Head of caudate nucleus (tissue), 42 donors: ENCODE measurements at regions not wholly inside any gene's neighbourhood (a gene's known extent, or its start where the extent isn't known, plus 50 kb on each side); places are given as distances from the start of the nearest gene placed in this dataset.
"Not testable (repeated sequence)": the region's sequence is repeated elsewhere in the genome, so short reads cannot be mapped to it uniquely, and the experiment has no call there.

Experiments
- DNase-seq, 42 donors: peaks; one replicate each; pipeline versions ENCODE4 v3.0.0 to v3.0.0-alpha.2; 2020 to 2021; ENCODE audit warnings: mixed read lengths in 7 of 42
- intact Hi-C: fragments of 100-400 bp; cut with DNase I; formaldehyde crosslinking; loops from one replicate; pipeline ENCODE4 v1.15.0; 2022

DNA sequence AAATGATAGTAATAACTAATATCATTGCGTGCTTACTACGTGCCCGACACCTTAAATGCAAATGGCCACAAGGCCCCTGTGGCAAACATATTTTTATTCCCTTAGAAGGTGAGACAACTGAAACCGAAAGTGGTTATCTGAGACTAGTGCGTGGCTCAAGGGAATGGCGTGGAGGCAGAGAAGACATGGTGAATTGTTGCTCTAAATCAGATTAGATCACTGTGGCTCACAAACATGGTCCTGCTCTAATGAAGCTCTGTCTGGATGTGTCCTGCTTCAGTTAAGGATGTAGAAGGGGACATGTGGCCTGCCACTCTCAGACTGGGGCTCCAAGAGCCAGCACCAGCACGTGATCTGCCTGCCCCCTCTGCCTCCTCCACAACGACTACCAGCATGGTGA, 124.2 kb upstream of the GMDS start:
- DNase-seq: no peak

DNA sequence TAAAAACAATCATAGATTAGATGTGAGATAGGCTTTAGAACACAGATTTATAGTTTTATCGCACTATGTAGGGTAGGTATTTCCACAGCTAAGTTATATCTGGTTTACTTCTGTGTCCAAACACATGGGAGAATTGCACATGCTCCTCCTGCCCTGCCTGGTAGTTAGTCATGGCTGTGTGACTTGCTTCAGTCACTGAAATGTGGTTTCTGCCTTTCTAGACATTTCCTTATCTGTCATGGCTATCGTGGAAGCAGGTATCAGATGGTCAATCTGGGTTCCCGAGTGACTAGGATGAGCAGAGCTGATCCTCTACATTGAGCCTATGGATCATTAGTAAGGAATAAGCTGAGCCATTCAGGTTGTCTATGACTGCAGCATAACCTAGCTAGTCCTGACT, 117.8 kb upstream of the GMDS start:
- intact Hi-C loops: no loop called here
- no peak for DNase-seq

More for the DNA sequence above, 124.2 kb upstream of the GMDS start:
- intact Hi-C loops: no loop called here

DNA sequence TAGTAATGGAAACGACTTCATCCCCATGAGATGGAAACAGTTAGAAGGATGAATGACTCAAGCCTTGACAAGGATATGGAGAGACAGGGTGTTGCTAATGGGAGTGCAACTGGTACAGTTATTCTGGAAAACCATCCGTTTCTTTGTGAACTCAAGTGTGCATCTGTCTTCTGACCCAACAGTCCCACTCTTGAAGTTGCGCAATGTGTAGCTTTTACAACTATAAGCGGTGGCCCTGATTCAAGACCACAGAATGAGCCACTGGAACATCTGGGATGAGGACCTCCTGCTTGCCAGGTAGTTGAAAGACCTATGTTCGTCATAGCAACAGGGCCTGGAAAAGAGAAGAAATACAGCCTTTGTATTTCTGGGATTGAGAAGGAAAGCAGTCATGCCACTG, 115.8 kb upstream of the GMDS start:
- intact Hi-C loops: no loop called here

DNA sequence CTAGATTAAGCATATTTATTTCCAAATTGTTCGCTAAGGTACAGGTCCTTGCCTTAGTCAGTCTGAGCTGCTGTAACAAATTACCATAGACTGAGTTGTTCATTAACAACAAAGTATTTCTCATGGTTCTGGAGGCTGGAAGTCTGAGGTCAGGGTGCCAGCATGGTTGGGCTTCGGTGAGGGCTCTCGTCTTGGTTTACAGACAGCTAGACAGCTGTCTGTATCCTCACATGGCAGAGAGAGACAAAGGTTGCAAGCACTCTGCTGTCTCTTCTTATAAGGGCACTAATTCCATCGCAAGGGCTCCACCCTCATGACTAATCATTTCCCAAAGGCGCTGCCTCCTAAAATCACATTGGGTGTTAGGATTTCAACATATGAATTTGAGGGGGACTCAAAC, 115.3 kb upstream of the GMDS start:
- DNase-seq: no peak
- intact Hi-C loops: no loop called here

More for the DNA sequence above, 115.8 kb upstream of the GMDS start:
- no peak for DNase-seq

DNA sequence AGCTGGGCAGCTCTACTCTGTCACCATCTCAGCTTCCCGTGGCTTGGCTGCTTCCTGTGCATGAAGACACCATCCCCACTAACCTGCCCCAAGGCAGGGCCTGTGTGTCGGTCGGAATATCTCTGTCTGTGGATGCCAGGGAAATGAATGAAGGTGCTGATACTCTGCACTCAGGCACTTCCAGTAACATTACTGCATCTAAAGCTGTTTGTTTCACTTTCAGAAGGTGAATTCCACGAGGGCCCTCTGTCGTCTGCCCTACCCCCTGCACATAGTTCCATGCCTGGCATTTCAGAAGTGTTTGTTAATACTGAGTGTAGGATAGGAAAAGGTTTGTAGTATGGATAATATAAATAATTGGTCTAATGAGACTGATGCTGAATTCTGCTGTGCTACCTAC, 114.7 kb upstream of the GMDS start:
- DNase-seq: no peak
- intact Hi-C loops: no loop called here

DNA sequence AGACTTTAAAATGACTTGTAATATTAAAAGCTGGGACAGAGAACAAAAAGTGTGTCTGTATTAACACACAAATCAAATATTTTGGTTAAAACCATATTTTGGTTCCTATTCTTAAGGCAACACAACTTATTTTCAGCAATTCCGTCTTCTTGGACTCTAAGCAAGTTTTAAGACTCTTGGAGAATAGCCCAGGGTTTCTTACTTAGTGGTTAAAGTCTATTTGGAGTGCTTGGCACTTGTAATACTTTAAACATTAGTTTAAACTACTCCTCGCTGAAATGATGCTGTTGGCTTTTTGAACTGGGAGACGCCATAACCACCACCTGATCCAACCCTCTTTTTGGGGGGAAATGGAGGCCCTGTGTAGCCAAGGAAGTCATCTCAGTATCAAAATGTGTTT, 109.7 kb upstream of the GMDS start:
- DNase-seq: no peak
- intact Hi-C loops: no loop called here

DNA sequence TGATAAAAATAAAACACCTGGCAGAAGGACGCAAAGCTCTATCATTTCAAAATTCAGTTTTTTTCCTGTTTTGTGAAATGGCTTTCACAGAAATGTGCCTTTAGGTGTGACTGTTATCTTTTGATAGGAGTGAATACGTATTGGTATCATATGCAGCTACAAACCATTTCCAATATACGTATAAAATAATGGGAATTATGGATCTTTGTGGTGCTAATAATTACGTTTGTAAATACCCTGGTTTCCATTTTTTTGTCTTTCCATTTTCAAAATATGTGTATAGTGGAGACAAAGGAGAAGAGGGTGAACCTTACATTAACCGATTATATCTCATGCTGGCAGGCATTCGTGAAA, 108.7 kb upstream of the GMDS start:
- intact Hi-C loops: loop anchor here (5.0 kb wide), 1 partner anchor 752 kb away; no protein-coding TSS in a partner anchor

DNA sequence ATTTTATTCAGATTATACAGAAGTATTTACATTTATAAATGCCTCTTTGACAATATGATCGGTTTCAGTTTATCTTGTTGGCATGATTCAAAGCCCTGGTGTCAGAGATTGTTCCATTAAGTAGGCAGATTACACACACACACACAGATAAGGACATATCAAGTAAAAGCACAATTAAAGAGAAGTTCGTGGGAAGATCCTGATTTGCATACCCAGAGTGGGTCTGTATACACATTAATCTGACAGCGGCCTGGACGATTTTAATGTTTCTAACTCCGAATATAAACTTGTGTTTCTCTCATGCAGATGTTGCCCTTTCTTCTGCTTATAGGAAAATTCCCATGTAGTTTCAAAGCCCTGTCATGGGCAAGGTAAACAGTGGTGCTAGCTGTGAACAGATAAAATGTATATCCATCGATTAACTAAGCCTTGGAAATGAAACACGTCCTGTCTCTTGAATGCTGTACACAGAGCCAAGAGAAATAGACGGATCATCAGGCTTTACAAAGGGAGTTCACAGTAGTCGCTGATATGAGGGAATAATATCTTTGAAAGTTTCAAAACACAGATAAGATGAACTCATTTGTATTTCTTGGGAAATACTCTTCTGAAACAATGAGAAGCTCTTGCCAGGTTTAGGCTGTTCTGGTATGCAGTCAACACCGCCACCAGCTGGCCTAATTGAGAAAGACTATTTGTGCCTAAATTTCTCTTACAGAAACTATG, 108.2 kb upstream of the GMDS start:
- intact Hi-C loops: loop anchor here (5.0 kb wide), 1 partner anchor 751 kb away; no protein-coding TSS in a partner anchor
- DNase-seq: peak; percentile 31 to 87 (median 68)

More for the DNA sequence above, 108.7 kb upstream of the GMDS start:
- no peak for DNase-seq

DNA sequence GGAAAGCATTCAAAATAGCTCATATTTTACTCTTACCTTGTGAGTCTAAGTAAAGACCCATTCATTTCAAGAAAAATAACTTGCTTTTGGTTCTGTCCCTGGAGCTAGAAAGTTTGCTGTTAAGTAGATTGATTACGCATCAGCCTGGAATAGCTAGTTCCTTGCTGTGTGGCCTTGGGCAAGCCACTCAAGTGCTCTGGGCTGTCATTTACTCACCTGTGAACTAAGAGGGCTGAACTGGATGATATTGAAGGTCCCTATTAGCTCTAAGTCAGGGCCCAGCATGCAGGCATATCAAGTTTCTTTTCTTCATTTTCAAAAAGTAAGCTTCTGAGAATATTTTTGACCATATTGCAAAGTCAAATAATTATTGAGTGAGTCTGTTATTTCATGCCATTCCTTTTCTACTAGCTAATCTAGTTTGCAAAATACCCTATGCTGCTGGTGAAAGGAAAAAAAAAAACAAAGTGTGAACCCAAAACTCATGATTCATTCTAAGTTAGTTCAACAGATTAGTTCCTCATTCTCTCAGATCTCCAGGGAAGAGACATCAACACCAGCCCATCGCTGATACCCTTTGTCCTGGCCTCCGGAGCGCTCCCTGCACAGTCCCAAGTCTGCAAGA, 106.5 kb upstream of the GMDS start:
- intact Hi-C loops: loop anchor here (5.0 kb wide), 1 partner anchor 750 kb away; no protein-coding TSS in a partner anchor
- no peak for DNase-seq

DNA sequence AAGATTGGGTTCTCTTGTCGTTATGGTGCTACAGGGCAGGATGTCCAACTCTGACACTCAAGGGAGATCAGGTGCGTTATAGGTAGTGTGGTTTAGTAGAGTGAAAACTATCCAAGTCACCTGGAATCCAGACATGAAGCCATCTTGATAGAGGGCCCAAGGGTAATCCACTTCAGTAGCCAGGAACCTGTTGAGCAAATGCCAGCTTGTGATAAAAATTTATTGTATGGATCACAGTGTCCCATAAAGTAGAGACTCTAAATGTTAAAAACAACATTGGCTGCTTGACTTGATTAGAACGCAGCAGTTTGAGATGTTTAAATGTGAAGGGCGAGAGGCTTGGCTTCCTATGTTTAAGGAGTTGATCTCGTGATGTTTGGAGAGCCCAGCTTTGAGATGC, 105.7 kb upstream of the GMDS start:
- no peak for DNase-seq
- intact Hi-C loops: loop anchor here (5.0 kb wide), 1 partner anchor 749 kb away; no protein-coding TSS in a partner anchor

DNA sequence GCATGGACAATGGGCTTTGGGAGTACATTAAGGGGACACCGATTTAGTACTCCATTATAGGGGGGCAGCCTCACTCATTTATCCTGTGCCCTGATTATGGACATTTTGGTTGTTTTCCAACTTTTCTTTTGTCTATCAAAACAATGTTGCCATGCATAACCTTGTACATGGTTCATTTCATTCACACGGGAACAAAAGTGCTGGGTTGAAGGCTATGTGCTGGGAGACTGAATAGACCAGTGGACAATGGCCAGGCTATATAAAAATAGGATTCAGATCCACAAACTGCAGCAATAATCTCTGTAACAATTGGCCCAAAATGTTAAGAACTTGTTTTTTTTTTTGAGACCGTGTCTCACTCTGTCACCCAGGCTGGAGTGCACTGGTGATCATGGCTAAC, 100.7 kb upstream of the GMDS start:
- intact Hi-C loops: no loop called here
- no peak for DNase-seq

GRCh38 chr6:2344319-2344905, 99.0 kb upstream of the GMDS start:
- no peak for DNase-seq
- intact Hi-C loops: no loop called here

GRCh38 chr6:2327591-2327990, 82.2 kb upstream of the GMDS start:
- intact Hi-C loops: no loop called here
- DNase-seq: no peak

DNA sequence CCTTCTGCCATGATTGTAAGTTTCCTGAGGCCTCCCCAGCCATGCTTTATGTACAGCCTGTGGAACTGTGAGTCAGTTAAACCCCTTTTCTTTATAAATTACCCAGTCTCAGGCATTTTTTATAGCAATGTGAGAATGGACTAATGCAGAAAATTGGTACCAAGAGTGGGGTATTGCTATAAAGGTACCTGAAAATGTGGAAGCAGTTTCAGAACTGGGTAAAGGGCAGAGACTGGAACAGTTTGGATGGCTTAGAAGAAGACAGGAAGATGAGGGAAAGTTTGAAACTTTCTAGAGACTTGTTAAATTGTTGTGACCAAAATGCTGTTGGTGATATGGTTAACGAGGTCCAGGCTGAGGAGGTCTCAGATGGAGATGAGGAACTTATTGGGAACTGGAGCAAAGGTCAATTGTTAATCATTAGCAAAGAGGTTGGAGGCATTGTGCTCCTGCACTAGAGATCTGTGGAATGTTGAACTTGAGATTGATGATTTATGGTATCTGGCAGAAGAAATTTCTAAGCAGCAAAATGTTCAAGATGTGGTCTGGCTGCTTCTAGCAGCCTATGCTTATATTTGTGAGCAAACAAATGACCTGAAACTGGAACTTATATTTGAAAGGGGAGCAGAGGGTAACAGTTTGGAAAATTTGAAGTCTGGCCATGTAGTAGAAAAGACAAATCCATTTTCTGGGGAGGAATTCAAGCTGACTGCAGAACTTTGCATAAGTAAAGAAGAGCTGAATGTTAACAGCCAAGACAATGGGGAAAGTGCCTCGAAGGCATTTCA, 79.0 kb upstream of the GMDS start:
- intact Hi-C loops: no loop called here
- DNase-seq: no peak

GRCh38 chr6:2317498-2317897, 72.1 kb upstream of the GMDS start:
- intact Hi-C loops, DNase-seq: not testable (repeated sequence)

DNA sequence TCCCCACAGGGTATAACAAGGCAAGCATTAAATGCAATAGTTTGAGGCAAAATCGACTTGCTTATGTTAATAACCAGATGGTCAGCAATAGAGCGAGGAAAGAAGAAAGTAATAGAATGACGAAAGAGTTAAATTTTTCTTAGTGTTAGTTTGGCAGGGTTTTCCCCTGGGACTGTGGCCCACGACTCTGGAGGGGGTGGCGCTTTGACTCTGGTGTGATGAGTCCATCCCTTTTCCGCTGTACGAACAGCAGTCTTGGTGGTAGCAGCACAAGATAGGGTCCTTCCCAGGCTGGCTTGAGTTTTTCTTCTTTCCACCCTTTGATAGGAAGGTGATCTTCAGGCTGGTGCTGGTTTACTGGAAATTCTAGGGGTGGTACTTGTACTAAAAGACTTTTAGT, 69.2 kb upstream of the GMDS start:
- intact Hi-C loops: no loop called here

GRCh38 chr6:2310042-2310441, 64.6 kb upstream of the GMDS start:
- no peak for DNase-seq
- intact Hi-C loops: no loop called here

More for the DNA sequence above, 69.2 kb upstream of the GMDS start:
- peak in 13 of 42 donors; percentile 2 to 50 (median 12) for DNase-seq

DNA sequence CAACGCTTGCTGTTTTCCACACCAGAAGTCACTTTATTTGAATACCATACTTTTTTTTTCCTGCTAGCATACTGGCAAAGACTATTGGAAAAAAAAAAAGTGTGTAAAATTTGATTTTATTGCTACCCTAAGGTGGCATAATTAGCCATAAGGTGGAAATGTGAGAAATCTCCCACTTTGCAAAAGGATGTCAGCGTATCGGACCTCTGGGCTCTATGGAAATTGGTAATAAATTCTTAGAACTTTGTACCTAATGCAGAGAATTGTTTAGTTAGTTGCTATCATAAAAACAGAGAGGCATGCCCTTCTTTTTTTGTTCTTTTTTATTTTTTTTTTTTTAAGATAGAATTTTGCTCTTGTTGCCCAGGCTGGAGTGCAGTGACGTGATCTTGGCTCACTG, 63.7 kb upstream of the GMDS start:
- intact Hi-C loops: no loop called here
- no peak for DNase-seq

DNA sequence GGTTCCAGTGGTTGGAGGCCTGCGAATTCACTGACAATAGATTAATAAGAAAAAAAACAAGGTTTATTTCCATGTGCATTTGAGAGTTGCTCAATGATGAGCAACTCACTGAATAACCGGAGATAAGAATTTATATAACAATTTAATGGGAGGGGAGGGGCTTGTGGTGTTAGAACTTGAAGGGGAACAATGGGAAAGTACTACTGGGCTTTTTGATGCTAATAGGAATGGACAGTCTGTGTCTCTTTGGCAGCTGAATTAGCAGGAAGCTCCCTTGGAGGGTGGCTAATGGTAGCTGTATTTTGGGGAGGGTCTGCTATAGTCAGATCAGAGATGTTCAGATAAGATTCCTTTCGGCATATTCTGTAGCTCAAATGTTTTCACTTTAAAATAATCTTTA, 62.4 kb upstream of the GMDS start:
- no peak for DNase-seq
- intact Hi-C loops: no loop called here

GRCh38 chr6:2305951-2306350, 60.5 kb upstream of the GMDS start:
- intact Hi-C loops: no loop called here
- DNase-seq: no peak
